HL-60 (cell line): ENCODE measurements at regions not wholly inside any gene's neighbourhood (a gene's known extent, or its start where the extent isn't known, plus 50 kb on each side); places are given as distances from the start of the nearest gene placed in this dataset.

Experiments used
- CTCF ChIP-seq: IDR thresholded peaks from one replicate; pipeline ENCODE4 v1.5.1; 2011; ENCODE audit warnings: low read length, control low read depth, inconsistent platforms; ENCODE audit not compliant: insufficient read depth
- POLR2AphosphoS5 ChIP-seq: IDR thresholded peaks from 2 replicates; pipeline ENCODE4 v1.6.1; 2012; ENCODE audit warnings: low read depth
- SPI1 ChIP-seq: IDR thresholded peaks from 2 replicates; pipeline ENCODE4 v1.6.1; 2012; ENCODE audit warnings: low read depth, mild to moderate bottlenecking, borderline replicate concordance
- TF ChIP-seq, protein P1 (sequence below): IDR thresholded peaks from 2 replicates; pipeline ENCODE4 v1.6.1; 2012; ENCODE audit warnings: low read depth; ENCODE audit not compliant: insufficient replicate concordance

DNA sequence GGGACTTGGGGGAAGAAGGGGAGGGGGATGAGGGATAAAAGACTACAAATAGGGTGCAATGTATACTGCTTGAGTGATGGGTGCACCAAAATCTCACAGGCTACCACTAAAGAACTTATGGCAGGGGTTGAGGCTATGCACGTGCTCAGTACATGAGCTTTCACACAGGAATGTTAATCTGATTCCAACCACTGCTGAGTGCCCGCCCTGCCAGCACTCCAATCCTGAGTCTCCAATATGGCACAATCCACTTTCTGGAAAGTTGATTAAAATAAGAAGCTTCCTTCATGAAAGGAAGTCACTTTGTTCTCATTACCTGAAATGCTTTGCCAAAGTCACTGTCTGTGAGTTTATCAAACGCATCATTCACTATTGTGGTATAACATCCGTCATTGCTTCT is 463.0 kb downstream of the IRS2 start:
- no peak for TF ChIP-seq CTCF
- TF ChIP-seq, protein P1, sequence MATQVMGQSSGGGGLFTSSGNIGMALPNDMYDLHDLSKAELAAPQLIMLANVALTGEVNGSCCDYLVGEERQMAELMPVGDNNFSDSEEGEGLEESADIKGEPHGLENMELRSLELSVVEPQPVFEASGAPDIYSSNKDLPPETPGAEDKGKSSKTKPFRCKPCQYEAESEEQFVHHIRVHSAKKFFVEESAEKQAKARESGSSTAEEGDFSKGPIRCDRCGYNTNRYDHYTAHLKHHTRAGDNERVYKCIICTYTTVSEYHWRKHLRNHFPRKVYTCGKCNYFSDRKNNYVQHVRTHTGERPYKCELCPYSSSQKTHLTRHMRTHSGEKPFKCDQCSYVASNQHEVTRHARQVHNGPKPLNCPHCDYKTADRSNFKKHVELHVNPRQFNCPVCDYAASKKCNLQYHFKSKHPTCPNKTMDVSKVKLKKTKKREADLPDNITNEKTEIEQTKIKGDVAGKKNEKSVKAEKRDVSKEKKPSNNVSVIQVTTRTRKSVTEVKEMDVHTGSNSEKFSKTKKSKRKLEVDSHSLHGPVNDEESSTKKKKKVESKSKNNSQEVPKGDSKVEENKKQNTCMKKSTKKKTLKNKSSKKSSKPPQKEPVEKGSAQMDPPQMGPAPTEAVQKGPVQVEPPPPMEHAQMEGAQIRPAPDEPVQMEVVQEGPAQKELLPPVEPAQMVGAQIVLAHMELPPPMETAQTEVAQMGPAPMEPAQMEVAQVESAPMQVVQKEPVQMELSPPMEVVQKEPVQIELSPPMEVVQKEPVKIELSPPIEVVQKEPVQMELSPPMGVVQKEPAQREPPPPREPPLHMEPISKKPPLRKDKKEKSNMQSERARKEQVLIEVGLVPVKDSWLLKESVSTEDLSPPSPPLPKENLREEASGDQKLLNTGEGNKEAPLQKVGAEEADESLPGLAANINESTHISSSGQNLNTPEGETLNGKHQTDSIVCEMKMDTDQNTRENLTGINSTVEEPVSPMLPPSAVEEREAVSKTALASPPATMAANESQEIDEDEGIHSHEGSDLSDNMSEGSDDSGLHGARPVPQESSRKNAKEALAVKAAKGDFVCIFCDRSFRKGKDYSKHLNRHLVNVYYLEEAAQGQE = no peak
- TF ChIP-seq SPI1 = no peak
- no peak for TF ChIP-seq POLR2AphosphoS5
